DMS114 treated with DMSO at 0.1 percent for 48 hours (cell line): ENCODE measurements at regions not wholly inside any gene's neighbourhood (a gene's known extent, or its start where the extent isn't known, plus 50 kb on each side); places are given as distances from the start of the nearest gene placed in this dataset.
"Not testable (repeated sequence)": the region's sequence is repeated elsewhere in the genome, so short reads cannot be mapped to it uniquely, and the experiment has no call there.

Experiments
- DNase-seq: peaks from one replicate; lab custom pipeline; 2025; ENCODE audit not compliant: unreplicated experiment; lab: John Stamatoyannopoulos, UW

- no peak for DNase-seq
Measured at GRCh38 chr14:39558525-39558924, 126.3 kb upstream of the FBXO33 start.

DNA sequence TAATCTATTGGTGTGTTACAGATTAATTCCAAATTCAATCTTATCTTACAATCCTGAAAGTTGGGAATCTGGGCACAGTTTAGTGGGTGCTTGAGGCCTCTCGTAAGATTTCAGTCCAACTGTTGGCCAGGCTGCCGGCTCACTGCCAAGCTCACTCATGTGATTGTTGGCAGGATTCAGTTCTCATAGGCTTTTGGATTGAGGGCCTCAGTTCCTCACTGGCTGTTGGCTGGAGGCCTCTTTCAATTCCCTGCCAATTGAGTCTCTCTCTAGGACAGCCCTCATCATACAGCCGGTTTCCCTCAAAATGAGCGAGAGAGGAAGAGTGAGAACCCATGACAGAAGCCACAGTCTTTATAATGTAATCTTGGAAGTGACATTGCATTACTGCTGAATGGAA, 123.5 kb upstream of the FBXO33 start:
- no peak for DNase-seq

DNA sequence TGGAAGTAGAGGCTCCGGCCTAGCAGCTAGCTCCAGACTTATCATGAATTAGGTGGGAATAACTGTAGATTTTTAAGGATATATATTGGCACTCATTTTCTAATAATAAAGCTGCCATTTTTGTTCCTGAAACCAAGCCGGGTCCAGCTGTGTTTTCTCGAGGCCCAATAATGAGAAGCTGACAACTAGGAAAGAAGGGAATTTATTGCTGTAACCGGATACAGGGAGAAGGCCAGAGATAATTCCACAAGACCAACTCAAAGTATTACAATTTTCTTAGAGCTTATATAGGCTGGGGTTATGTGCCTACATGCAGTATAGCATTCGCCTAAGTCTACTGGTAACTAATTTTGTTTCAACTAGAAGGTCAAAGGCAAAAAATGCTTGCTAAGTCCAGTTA, 122.3 kb upstream of the FBXO33 start:
- DNase-seq = no peak

DNA sequence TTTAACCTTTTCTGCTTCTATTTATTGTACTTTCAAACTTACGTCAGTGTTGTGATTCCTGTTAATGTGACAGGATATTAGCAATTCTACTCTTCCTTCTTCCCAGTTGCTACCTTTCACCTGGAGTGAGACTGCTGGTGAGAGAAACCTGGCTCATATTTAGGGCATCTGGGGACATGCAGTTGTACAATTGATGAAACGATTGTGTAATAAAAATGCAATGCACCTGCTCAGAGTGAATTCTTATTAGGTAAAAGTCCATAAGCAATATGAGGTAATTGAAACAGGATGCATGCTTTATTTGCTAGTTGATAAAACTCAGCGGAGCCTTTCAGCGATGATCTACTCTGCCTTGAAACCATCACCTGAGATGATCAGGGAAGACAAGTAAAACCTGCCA, 116.1 kb upstream of the FBXO33 start:
- DNase-seq = no peak

DNA sequence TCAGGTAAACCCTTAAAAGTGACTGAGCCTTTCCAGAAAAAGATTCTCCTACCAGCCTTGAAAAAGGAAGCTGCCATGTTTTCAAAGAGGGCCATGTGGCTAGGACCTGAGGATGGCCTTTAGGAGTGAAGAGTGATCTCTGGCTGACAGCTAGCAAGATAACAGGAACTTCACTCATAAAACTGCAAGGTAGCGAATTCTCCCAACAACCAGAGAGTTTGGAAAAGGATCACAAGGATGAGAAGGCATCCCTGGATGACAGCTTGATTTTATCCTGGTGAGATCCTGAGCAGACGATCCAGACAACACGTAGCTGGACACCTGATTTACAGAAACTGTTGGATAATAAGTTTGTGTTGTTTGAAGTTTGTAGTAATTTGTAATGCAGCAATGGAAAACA, 115.6 kb upstream of the FBXO33 start:
- no peak for DNase-seq

DNA sequence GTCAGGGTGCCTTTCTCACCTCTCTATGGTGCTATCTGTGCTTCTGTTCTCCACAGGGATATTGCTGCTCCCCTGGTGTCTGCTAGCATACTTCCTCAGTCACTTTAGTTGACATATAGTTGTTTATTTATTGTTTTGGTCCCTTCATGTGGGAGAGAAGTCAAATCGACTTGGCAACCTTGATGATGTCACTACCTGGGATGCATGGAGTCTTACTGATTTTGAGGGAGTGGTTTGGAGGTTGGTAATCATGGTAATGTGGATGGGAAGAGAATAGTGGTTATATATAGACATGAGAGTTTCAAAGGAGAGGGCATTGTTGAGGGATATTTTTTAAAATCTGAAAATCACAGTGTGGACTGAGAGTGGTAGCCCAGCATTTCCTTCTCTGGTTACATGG, 73.6 kb upstream of the FBXO33 start:
- no peak for DNase-seq

- DNase-seq = no peak
Measured at GRCh38 chr14:39500253-39500652, 68.0 kb upstream of the FBXO33 start.

DNA sequence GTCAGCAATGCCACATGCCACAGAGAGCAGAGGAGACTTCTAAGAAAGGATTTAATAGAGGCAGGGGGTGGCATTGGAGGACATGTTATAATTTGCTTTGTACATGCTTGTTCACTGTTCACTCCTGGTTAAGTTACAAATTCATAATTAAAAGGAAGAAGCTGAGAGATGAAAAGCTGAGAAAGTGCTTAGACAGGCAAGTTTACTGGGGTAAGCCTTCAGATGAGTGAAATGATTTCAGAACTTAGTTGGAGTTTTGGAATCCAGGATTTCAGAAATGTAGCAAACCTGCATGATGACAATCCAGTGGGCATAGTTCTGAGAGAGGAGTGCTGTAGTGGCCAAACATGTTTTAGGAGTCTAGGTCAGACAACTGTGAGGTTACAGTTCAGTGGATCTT, 67.3 kb upstream of the FBXO33 start:
- no peak for DNase-seq

- DNase-seq = not testable (repeated sequence)
Measured at GRCh38 chr14:39497677-39498076, 65.4 kb upstream of the FBXO33 start.

DNA sequence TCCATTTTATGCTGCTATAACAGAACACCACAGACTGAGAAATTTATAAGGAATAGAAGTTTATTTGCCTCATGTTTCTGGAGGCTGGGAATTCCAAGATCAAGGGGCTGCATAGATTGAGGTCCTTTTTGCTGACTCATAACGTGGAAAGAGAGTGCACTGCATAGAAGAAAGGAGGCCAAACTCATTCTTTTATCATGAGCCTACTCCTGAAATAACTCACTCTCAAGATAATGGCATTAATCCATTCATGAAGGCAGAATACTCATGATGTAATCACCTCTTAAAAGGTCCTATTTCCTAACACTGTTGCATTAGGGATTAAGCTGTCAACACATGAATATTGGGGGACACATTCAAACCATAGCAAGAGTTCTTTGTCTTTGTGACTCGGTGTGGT, 60.0 kb upstream of the FBXO33 start:
- no peak for DNase-seq

DNA sequence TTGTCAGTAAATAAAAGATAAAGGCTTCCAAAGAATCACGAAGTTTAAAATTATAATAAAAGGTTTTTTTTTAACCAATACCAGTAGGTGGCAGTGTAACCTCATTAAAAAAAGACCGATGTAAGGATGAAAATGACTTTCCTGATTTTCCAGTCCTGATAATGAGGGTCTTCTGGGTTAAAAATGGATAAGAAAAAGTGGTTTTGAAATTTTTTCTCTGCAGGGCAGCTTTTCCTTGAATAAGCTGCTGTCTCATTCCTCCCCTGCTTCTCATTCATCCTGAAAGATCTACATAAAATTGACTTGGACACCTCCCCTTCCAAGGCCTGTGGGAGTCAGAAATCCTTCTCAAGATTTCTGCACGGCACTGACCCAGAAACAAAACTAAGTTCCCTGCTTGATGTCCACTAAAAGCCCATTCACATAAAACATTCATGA, 58.9 kb upstream of the FBXO33 start:
- DNase-seq = peak; percentile 35

DNA sequence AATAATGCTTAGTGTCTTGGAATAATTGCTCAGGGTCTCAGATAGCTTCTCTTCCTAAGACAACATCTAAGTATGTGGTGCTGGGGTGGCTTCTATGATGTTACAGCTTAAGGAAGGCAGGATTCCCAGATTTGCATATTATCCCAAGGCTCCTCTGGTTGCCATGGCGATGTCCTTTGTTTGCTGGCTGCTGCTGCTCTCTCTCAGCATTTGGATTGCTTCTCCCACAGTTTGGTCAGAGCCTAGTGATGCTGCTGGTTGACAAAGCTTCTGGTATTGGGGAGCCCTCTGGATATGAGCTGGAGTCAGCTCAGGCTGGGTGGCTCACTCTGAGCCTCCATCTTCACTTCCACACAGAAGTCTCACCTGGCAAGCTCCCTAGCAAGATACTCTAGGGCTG, 56.4 kb upstream of the FBXO33 start:
- no peak for DNase-seq

GRCh38 chr14:39483682-39484081, 51.4 kb upstream of the FBXO33 start:
- no peak for DNase-seq
